Transverse colon (tissue), 3 donors: ENCODE measurements at regions not wholly inside any gene's neighbourhood (a gene's known extent, or its start where the extent isn't known, plus 50 kb on each side); places are given as distances from the start of the nearest gene placed in this dataset.

Experiments used
- CTCF ChIP-seq, 5 experiments: fragments of 200-600 bp in 3 of 5; fragments of 450-650 bp in 2 of 5; sonication (generic) in 3 of 5; IDR thresholded peaks; 1 replicate in 2 of 5; 2 replicates in 3 of 5; pipeline ENCODE4 v1.5.1; 2016 to 2017; ENCODE audit warnings: antibody characterized with exemption in 5 of 5, inconsistent platforms in 3 of 5, mild to moderate bottlenecking in 2 of 5, moderate library complexity in 1 of 5
- EP300 ChIP-seq: sonication (generic); formaldehyde crosslinking; IDR thresholded peaks from one replicate; pipeline ENCODE4 v1.6.1; 2017; ENCODE audit warnings: antibody characterized with exemption, low read depth

GRCh38 chr18:985212-985661, 80.6 kb downstream of the ADCYAP1 start:
- TF ChIP-seq CTCF (IDR thresholded peaks at IDR 0.05): no peak
- no peak for TF ChIP-seq EP300
